CD4-positive, alpha-beta T cell (primary cell): ENCODE measurements at regions not wholly inside any gene's neighbourhood (a gene's known extent, or its start where the extent isn't known, plus 50 kb on each side); places are given as distances from the start of the nearest gene placed in this dataset.

Source experiments
- ATAC-seq: fragments of 200-7000 bp; cut with Tn5 transposase; one replicate; pipeline ENCODE4 v1.10.0; 2022; ENCODE audit warnings: mild to moderate bottlenecking; ENCODE audit not compliant: poor library complexity
- CTCF ChIA-PET: fragments of 350-600 bp; sonication (Branson Sonifier 250); formaldehyde crosslinking; loops from one replicate; lab custom pipeline; 2021; ENCODE audit warnings: antibody characterized with exemption, inconsistent platforms; lab: Charles Lee
- POLR2A ChIA-PET: fragments of 350-600 bp; sonication (Branson Sonifier 250); formaldehyde crosslinking; loops from one replicate; lab custom pipeline; 2021; ENCODE audit warnings: antibody characterized with exemption, inconsistent platforms; lab: Charles Lee
- DNase-seq, 14 experiments: peaks; one replicate each; pipeline ENCODE4 v3.0.0-alpha.2; 2013 to 2020; ENCODE audit warnings: mixed read lengths in 2 of 14
- H3K27ac ChIP-seq, 2 donors: one replicate each; pipeline versions ENCODE4 v1.5.1 to v1.7.0; 2013; ENCODE audit warnings: low read length in 2 of 2, low read depth in 1 of 2, mild to moderate bottlenecking in 1 of 2
- H3K27me3 ChIP-seq, 2 experiments: 1 replicate in 1 of 2; 2 replicates in 1 of 2; pipeline versions ENCODE4 v1.6.1 to v1.7.0; 2013; ENCODE audit warnings: low read length in 2 of 2, control low read depth in 1 of 2, mild to moderate bottlenecking in 1 of 2, moderate library complexity in 1 of 2; ENCODE audit not compliant: insufficient read depth in 2 of 2, control insufficient read depth in 1 of 2
- H3K36me3 ChIP-seq: one replicate; pipeline ENCODE4 v1.6.1; 2013; ENCODE audit warnings: low read length, control low read depth; ENCODE audit not compliant: insufficient read depth
- H3K4me1 ChIP-seq: one replicate; pipeline ENCODE4 v1.6.1; 2013; ENCODE audit warnings: low read length, control low read depth; ENCODE audit not compliant: insufficient read depth
- H3K4me3 ChIP-seq: one replicate; pipeline ENCODE4 v1.5.1; 2013; ENCODE audit warnings: mild to moderate bottlenecking, low read length, moderate library complexity
- H3K9me3 ChIP-seq, 2 experiments: 1 replicate in 1 of 2; 2 replicates in 1 of 2; pipeline versions ENCODE4 v1.6.1 to v1.7.0; 2013; ENCODE audit warnings: low read length in 2 of 2, mild to moderate bottlenecking in 2 of 2, control low read depth in 1 of 2, moderate library complexity in 1 of 2; ENCODE audit not compliant: control insufficient read depth in 1 of 2, insufficient read depth in 1 of 2
- H3K27ac Mint-ChIP-seq: one replicate; pipeline ENCODE4 v1.8.0; 2020; ENCODE audit warnings: mixed read lengths
- H3K27me3 Mint-ChIP-seq: one replicate; pipeline ENCODE4 v1.8.0; 2021; ENCODE audit warnings: mixed read lengths
- H3K36me3 Mint-ChIP-seq: one replicate; pipeline ENCODE4 v1.8.0; 2021; ENCODE audit warnings: low read depth, mixed read lengths
- H3K4me1 Mint-ChIP-seq: one replicate; pipeline ENCODE4 v1.8.0; 2021; ENCODE audit warnings: low read depth, mixed read lengths
- H3K4me3 Mint-ChIP-seq: one replicate; pipeline ENCODE4 v1.8.0; 2020; ENCODE audit warnings: mild to moderate bottlenecking, mixed read lengths
- H3K9me3 Mint-ChIP-seq: one replicate; pipeline ENCODE4 v1.8.0; 2020; ENCODE audit warnings: mixed read lengths
- intact Hi-C, 2 experiments: fragments of 100-400 bp; cut with DNase I in 1 of 2; cut with micrococcal nuclease in 1 of 2; formaldehyde crosslinking; loops; one replicate each; pipeline versions ENCODE4 v1.15.1 to v1.9.0; 2023 to 2025; cut with DNase I, micrococcal nuclease
- TF ChIP-seq, protein P1 (sequence below): fragments of 200-600 bp; IDR thresholded peaks from one replicate; pipeline ENCODE4 v1.8.0; 2022; ENCODE audit warnings: antibody characterized with exemption, mild to moderate bottlenecking

DNA sequence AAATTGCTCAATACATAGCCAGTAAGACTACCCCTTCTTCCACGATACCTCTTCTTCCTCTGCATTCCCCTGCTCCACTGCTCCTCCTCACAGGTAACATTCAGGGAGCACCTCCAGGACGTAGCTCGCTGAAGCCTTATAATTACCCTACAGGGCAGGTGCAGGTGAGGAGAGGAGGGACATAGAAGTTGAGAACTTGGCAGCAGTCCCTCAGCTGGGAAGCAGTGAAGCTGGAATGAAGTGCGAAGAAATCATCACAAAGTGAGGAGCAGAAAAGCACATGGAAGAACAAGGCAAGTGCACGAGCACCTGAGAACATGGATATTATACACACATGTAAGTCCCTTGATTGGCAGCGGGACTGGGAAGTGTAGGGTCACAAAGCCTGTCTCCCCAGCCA lies 118.2 kb downstream of the HSD17B3 start:
- H3K36me3 Mint-ChIP-seq: no peaks in the 10 kb centered on the region
- H3K27me3 Mint-ChIP-seq: peaks cover 69% of the 10 kb centered on the region
- intact Hi-C loops: no loop called here
- no peak overlapping the region for H3K4me3 Mint-ChIP-seq
- TF ChIP-seq, protein P1, sequence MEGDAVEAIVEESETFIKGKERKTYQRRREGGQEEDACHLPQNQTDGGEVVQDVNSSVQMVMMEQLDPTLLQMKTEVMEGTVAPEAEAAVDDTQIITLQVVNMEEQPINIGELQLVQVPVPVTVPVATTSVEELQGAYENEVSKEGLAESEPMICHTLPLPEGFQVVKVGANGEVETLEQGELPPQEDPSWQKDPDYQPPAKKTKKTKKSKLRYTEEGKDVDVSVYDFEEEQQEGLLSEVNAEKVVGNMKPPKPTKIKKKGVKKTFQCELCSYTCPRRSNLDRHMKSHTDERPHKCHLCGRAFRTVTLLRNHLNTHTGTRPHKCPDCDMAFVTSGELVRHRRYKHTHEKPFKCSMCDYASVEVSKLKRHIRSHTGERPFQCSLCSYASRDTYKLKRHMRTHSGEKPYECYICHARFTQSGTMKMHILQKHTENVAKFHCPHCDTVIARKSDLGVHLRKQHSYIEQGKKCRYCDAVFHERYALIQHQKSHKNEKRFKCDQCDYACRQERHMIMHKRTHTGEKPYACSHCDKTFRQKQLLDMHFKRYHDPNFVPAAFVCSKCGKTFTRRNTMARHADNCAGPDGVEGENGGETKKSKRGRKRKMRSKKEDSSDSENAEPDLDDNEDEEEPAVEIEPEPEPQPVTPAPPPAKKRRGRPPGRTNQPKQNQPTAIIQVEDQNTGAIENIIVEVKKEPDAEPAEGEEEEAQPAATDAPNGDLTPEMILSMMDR: no peak
- H3K27me3 ChIP-seq: peaks cover 3 to 5% of the 10 kb centered on the region in 2 experiments
- H3K9me3 ChIP-seq: peaks cover 0 to 4% of the 10 kb centered on the region in 2 experiments
- no peaks in the 10 kb centered on the region for H3K4me1 ChIP-seq
- H3K27ac ChIP-seq: no peak overlapping the region
- no peak for DNase-seq
- no peaks in the 10 kb centered on the region for H3K9me3 Mint-ChIP-seq
- H3K27ac Mint-ChIP-seq: no peak overlapping the region
- no peak overlapping the region for H3K4me3 ChIP-seq
- POLR2A ChIA-PET: no interaction called here
- H3K36me3 ChIP-seq: no peaks in the 10 kb centered on the region
- no peak for ATAC-seq
- CTCF ChIA-PET: no interaction called here
- no peaks in the 10 kb centered on the region for H3K4me1 Mint-ChIP-seq

- ATAC-seq (no peak), DNase-seq (no peak)
- ChIA-PET POLR2A (no interaction called here), CTCF (no interaction called here)
- Mint-ChIP-seq H3K9me3 (no peaks in the 10 kb centered on the region), H3K27ac (no peak overlapping the region), H3K4me1 (no peaks in the 10 kb centered on the region), H3K4me3 (no peak overlapping the region), H3K36me3 (no peaks in the 10 kb centered on the region), H3K27me3 (peaks cover 61% of the 10 kb centered on the region)
- no peak overlapping the region for H3K4me3 ChIP-seq
- H3K27me3 ChIP-seq: peaks cover 3 to 5% of the 10 kb centered on the region in 2 experiments
- no peaks in the 10 kb centered on the region for H3K36me3 ChIP-seq
- H3K4me1 ChIP-seq: no peaks in the 10 kb centered on the region
- no peak overlapping the region for H3K27ac ChIP-seq
- no peaks in the 10 kb centered on the region for H3K9me3 ChIP-seq
- TF ChIP-seq, protein P1: no peak
- intact Hi-C loops: no loop called here
Measured at GRCh38 chr9:96178153-96178552, 123.8 kb downstream of the HSD17B3 start.

GRCh38 chr9:96177719-96178028 lies 124.3 kb downstream of the HSD17B3 start:
- H3K36me3 Mint-ChIP-seq: no peaks in the 10 kb centered on the region
- no peaks in the 10 kb centered on the region for H3K9me3 Mint-ChIP-seq
- Histone ChIP-seq H3K36me3 (no peaks in the 10 kb centered on the region), H3K4me3 (no peak overlapping the region), H3K9me3 (no peaks in the 10 kb centered on the region), H3K27me3 (peaks cover 3 to 5% of the 10 kb centered on the region in 2 experiments), H3K27ac (no peak overlapping the region), H3K4me1 (no peaks in the 10 kb centered on the region)
- POLR2A ChIA-PET: no interaction called here
- ATAC-seq (no peak), DNase-seq (no peak)
- intact Hi-C loops: no loop called here
- H3K4me3 Mint-ChIP-seq: no peak overlapping the region
- peaks cover 60% of the 10 kb centered on the region for H3K27me3 Mint-ChIP-seq
- no peak overlapping the region for H3K27ac Mint-ChIP-seq
- TF ChIP-seq, protein P1: no peak
- CTCF ChIA-PET: no interaction called here
- H3K4me1 Mint-ChIP-seq: no peaks in the 10 kb centered on the region
